SK-N-MC (cell line): ENCODE measurements at regions not wholly inside any gene's neighbourhood (a gene's known extent, or its start where the extent isn't known, plus 50 kb on each side); places are given as distances from the start of the nearest gene placed in this dataset.

Experiments used
- DNase-seq: peaks from one replicate; pipeline ENCODE4 v3.0.0-alpha.2; 2011; ENCODE audit warnings: low read depth, low spot score
- H3K27ac ChIP-seq: fragments of 200-600 bp; sonication (generic); 2 replicates; pipeline ENCODE4 v1.5.1; 2016; ENCODE audit warnings: mixed run types
- H3K36me3 ChIP-seq: fragments of 200-600 bp; sonication (generic); 2 replicates; pipeline ENCODE4 v1.6.1; 2017; ENCODE audit warnings: antibody characterized with exemption, low read length, mixed read lengths; ENCODE audit not compliant: insufficient read depth
- H3K4me3 ChIP-seq: fragments of 200-600 bp; sonication (generic); 2 replicates; pipeline ENCODE4 v1.5.1; 2016
- H3K9ac ChIP-seq: fragments of 200-600 bp; sonication (generic); 2 replicates; pipeline ENCODE4 v1.8.0; 2017; ENCODE audit warnings: mixed run types, mixed read lengths; ENCODE audit not compliant: insufficient read length
- H3K9me3 ChIP-seq: fragments of 200-600 bp; sonication (generic); 2 replicates; pipeline ENCODE4 v1.6.1; 2017; ENCODE audit warnings: low read depth, mild to moderate bottlenecking, antibody characterized with exemption, low read length, moderate library complexity, mixed read lengths
- EZH2 ChIP-seq: fragments of 200-600 bp; sonication (generic); IDR thresholded peaks from one replicate; pipeline ENCODE4 v1.6.1; 2017; ENCODE audit warnings: antibody characterized with exemption
- FOXP2 ChIP-seq: optimal IDR thresholded peaks from 2 replicates; pipeline ENCODE3; 2011; ENCODE audit warnings: mild to moderate bottlenecking, moderate library complexity; ENCODE audit not compliant: insufficient read depth; ENCODE audit errors: extremely low read length, control extremely low read depth
- POLR2AphosphoS5 ChIP-seq: IDR thresholded peaks from 2 replicates; pipeline ENCODE4 v1.6.1; 2012; ENCODE audit warnings: mild to moderate bottlenecking, low read depth, low read length, borderline replicate concordance

DNA sequence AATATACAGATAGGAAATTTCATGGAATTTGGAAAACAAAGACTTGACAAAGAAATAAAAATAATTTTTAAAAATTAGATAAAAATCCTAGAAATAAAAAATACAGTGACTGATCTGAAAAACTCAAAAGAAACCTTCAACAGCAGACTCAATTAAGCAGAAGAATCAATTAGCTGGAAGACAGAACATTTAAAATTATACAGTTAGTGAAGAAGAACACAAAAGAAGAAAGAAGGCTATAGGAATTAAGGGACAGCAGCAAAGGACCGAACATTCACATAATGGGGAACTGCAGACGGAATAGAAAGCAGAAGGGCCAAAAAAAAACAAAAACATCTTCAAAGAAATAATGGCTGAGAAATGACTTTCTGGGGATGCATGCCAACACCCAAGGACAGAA is 314.5 kb downstream of the CRPPA start:
- Histone ChIP-seq H3K9ac (no peak overlapping the region), H3K27ac (no peak overlapping the region), H3K36me3 (no peaks in the 10 kb centered on the region), H3K9me3 (peaks cover 8% of the 10 kb centered on the region; the same call in 1 of the 2 replicates), H3K4me3 (no peak overlapping the region)
- TF ChIP-seq EZH2, result no peak
- no peak for TF ChIP-seq FOXP2
- TF ChIP-seq POLR2AphosphoS5, result no peak
- DNase-seq, result no peak

DNA sequence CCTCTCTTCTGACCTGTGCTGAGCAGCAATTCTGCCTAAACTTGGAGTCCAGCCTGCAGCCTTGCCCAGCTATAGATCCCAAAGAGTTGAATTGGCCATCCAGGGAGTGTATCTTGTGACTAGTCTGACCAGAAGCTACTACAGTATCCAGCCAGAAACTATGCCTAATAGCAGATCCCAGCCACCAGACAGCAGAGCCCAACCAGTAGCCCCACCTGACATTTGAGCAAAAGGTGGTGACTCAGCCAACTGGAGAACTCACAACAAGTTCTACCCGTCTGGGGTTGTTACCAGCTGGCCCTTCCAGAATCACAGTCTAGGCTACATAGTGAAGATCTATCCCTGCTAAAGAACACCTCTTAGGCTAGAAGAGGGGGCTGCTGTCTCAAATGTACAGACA is 315.0 kb downstream of the CRPPA start:
- no peak overlapping the region for H3K9ac ChIP-seq
- H3K36me3 ChIP-seq, result no peaks in the 10 kb centered on the region
- H3K4me3 ChIP-seq, result no peak overlapping the region
- H3K27ac ChIP-seq, result no peak overlapping the region
- peaks cover 8% of the 10 kb centered on the region; the same call in 1 of the 2 replicates for H3K9me3 ChIP-seq
- TF ChIP-seq FOXP2 (no peak), EZH2 (no peak), POLR2AphosphoS5 (no peak)
- DNase-seq, result no peak

- TF ChIP-seq FOXP2 (no peak), POLR2AphosphoS5 (no peak), EZH2 (no peak)
- no peak overlapping the region for H3K9ac ChIP-seq
- no peaks in the 10 kb centered on the region for H3K9me3 ChIP-seq
- no peak overlapping the region for H3K27ac ChIP-seq
- no peak overlapping the region for H3K4me3 ChIP-seq
- H3K36me3 ChIP-seq, result no peaks in the 10 kb centered on the region
- no peak for DNase-seq
Measured at GRCh38 chr7:16099302-16099849, 322.0 kb downstream of the CRPPA start.

- Histone ChIP-seq H3K9ac (no peak overlapping the region), H3K4me3 (no peak overlapping the region), H3K27ac (no peak overlapping the region), H3K9me3 (no peaks in the 10 kb centered on the region), H3K36me3 (no peaks in the 10 kb centered on the region)
- TF ChIP-seq EZH2 (no peak), POLR2AphosphoS5 (no peak), FOXP2 (no peak)
- DNase-seq, result no peak
Measured at GRCh38 chr7:16098585-16099179, 322.7 kb downstream of the CRPPA start.

GRCh38 chr7:16098058-16098457 is 323.3 kb downstream of the CRPPA start:
- Histone ChIP-seq H3K36me3 (no peaks in the 10 kb centered on the region), H3K27ac (no peak overlapping the region), H3K9me3 (no peaks in the 10 kb centered on the region), H3K9ac (no peak overlapping the region), H3K4me3 (no peak overlapping the region)
- TF ChIP-seq FOXP2, result no peak
- DNase-seq, result no peak

GRCh38 chr7:16095171-16095950 is 326.0 kb downstream of the CRPPA start:
- no peak overlapping the region for H3K27ac ChIP-seq
- no peak overlapping the region for H3K4me3 ChIP-seq
- TF ChIP-seq POLR2AphosphoS5 (no peak), FOXP2 (no peak), EZH2 (no peak)
- H3K36me3 ChIP-seq, result no peaks in the 10 kb centered on the region
- H3K9me3 ChIP-seq, result no peaks in the 10 kb centered on the region
- no peak for DNase-seq
- no peak overlapping the region for H3K9ac ChIP-seq

GRCh38 chr7:16094651-16095050 is 326.7 kb downstream of the CRPPA start:
- Histone ChIP-seq H3K9ac (no peak overlapping the region), H3K36me3 (no peaks in the 10 kb centered on the region), H3K27ac (no peak overlapping the region), H3K9me3 (no peaks in the 10 kb centered on the region), H3K4me3 (no peak overlapping the region)
- no peak for TF ChIP-seq FOXP2
- DNase-seq, result no peak

DNA sequence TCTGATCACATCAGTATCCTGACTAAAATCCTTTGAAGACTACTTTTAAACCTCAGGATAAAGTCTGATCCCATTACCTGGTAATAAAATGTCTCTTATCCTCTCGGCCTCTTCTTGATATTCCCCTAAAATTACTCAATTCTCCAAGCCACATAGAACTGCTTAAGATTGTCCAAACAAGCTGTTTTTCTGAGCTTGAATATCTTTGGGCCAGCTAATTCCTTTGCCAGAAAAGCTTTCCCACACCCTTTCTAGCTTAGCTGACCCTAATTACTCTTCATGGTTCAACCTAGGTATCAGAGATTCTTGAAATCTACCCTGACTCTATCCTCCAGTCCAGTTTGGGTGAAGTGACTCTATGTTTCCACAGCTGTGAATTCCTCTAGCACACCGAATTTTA is 328.6 kb downstream of the CRPPA start:
- Histone ChIP-seq H3K27ac (no peak overlapping the region), H3K36me3 (no peaks in the 10 kb centered on the region), H3K9me3 (no peaks in the 10 kb centered on the region), H3K4me3 (no peak overlapping the region), H3K9ac (no peak overlapping the region)
- TF ChIP-seq FOXP2 (no peak), POLR2AphosphoS5 (no peak), EZH2 (no peak)
- DNase-seq, result no peak
